ENCODE measurements at regions not wholly inside any gene's neighbourhood (a gene's known extent, or its start where the extent isn't known, plus 50 kb on each side); places are given as distances from the start of the nearest gene placed in this dataset.

DNA sequence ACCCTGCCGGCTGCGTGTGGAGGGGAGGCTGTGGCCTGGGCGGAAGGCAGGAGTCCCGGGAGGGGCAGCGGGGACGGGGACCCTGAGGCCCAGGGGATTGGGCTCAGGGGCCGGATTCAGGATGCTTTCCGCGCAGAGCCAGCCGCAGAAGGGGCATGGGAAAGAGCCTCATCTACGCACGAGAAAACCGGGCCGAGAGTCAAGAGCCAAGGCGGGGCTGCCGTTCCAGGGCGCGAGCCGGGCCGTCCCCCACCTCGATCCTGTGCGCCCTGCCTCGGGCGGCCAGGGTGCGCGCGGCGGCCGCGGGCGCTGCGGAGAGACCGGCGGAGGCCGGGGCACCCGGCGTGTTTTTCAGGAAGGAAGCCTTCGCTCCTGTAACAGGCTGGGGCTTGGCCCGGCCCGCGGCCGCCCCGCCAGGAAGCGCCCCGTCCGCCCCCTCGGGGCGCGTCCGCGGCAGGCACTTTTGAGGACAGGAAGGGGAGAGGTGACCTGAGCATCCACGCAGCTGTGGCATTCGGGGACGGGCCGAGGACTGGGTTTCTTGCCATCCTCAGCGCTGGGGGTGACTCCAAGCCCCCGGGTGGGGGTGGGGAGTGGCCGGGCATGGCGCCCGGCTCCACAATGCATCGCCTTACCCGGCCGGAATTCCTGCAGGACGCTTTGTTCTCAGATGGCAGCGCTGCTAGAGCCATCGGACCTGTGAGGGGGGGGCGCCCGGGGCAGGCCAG, 62.3 kb upstream of the GATA2 start:
- TF ChIP-seq, protein P1, sequence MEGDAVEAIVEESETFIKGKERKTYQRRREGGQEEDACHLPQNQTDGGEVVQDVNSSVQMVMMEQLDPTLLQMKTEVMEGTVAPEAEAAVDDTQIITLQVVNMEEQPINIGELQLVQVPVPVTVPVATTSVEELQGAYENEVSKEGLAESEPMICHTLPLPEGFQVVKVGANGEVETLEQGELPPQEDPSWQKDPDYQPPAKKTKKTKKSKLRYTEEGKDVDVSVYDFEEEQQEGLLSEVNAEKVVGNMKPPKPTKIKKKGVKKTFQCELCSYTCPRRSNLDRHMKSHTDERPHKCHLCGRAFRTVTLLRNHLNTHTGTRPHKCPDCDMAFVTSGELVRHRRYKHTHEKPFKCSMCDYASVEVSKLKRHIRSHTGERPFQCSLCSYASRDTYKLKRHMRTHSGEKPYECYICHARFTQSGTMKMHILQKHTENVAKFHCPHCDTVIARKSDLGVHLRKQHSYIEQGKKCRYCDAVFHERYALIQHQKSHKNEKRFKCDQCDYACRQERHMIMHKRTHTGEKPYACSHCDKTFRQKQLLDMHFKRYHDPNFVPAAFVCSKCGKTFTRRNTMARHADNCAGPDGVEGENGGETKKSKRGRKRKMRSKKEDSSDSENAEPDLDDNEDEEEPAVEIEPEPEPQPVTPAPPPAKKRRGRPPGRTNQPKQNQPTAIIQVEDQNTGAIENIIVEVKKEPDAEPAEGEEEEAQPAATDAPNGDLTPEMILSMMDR (IDR thresholded peaks at IDR 0.05; ENCODE audit: low read depth, low read length) = no peak
- no peak overlapping the region for H3K4me3 ChIP-seq (ENCODE audit: low read depth, low read length)
- no peaks in the 10 kb centered on the region for H3K9me3 ChIP-seq
- H3K4me1 ChIP-seq = no peaks in the 10 kb centered on the region
- H3K27me3 ChIP-seq = no peaks in the 10 kb centered on the region
- no peak for DNase-seq
- no peaks in the 10 kb centered on the region for H3K36me3 ChIP-seq

DNA sequence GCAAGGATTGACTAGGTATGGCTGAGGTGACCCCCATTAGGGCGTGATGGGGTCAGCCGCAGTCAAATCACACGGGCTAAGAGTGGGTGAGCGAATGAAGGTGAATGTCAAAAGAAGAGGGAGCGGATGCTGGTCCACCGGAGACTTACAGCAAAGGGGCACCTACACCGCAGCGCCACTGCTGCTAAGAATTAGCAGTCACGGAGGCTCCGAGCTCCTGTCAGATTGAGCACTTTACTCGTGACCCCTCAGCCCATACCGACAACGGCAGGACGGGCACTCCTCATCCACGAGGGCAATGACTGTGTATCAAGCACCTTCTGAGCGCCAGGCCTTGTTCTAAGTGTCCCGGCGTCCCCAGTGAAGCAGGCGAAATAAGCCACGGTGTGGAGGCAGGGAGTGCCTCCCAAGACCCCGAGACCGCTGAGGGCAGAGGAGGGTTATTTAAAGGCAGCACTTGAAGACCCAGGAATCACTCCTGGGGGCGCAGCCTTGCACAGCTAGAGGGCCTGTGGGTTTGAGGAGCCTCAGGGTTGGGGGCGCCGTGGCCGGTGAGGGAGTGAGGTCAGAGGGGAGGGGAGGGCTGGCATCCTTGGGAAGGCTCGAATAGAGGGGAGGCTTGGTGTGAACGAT, 61.6 kb upstream of the GATA2 start:
- Histone ChIP-seq H3K4me3 (ENCODE audit: low read depth, low read length) (no peak overlapping the region), H3K27me3 (no peaks in the 10 kb centered on the region)
- TF ChIP-seq, protein P1 (IDR thresholded peaks at IDR 0.05; ENCODE audit: low read depth, low read length) = no peak

DNA sequence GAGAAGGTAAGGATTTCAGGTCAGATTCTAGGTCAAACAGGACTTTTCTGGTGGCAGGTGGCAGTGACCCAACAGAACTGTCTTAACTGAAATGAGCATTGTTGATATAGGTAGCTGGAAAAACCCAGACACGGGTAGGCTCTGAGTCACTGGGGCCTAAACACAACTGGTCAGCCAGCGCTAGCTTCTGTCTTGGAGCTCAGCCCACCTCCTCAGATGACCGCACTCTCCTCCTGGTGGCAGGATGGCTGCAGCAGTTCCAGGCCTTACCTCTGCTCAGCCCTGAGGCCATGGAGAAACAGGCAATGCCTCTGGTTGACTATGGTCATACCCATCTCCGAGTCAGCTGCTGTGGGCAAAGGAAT, 61.1 kb upstream of the GATA2 start:
- no peak for DNase-seq
- H3K4me3 ChIP-seq (ENCODE audit: low read depth, low read length) = no peak overlapping the region
- no peaks in the 10 kb centered on the region for H3K36me3 ChIP-seq
- H3K27me3 ChIP-seq = no peaks in the 10 kb centered on the region
- H3K4me1 ChIP-seq = peaks cover 11% of the 10 kb centered on the region
- TF ChIP-seq, protein P1 (IDR thresholded peaks at IDR 0.05; ENCODE audit: low read depth, low read length) = no peak
- H3K9me3 ChIP-seq = no peaks in the 10 kb centered on the region

More for the DNA sequence above, 61.6 kb upstream of the GATA2 start:
- DNase-seq = no peak
- H3K9me3 ChIP-seq = no peaks in the 10 kb centered on the region
- no peaks in the 10 kb centered on the region for H3K36me3 ChIP-seq
- peaks cover 6% of the 10 kb centered on the region for H3K4me1 ChIP-seq

DNA sequence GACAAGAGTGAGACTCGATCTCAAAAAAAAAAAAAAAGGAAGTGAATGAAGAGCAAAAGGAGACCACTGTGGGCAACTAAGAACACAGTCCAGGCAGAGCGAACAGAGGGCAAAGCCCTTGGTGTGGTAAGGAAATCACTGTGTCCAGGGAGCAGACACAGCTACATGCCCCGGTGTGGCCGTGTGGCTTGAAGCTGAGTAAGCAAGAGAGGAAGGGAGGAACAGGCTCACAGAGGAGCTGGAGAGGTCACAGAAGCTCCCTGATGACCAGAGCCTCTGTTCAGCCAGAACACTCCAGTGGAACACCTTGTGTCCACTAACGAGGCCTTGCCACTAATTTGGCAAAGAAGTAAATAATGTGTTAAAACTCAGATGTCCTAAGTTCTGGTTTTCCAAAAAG, 60.6 kb upstream of the GATA2 start:
- Histone ChIP-seq H3K4me3 (ENCODE audit: low read depth, low read length) (no peak overlapping the region), H3K36me3 (no peaks in the 10 kb centered on the region), H3K9me3 (no peaks in the 10 kb centered on the region), H3K27me3 (no peaks in the 10 kb centered on the region), H3K4me1 (peaks cover 16% of the 10 kb centered on the region)
- no peak for DNase-seq
- TF ChIP-seq, protein P1 (IDR thresholded peaks at IDR 0.05; ENCODE audit: low read depth, low read length) = no peak

DNA sequence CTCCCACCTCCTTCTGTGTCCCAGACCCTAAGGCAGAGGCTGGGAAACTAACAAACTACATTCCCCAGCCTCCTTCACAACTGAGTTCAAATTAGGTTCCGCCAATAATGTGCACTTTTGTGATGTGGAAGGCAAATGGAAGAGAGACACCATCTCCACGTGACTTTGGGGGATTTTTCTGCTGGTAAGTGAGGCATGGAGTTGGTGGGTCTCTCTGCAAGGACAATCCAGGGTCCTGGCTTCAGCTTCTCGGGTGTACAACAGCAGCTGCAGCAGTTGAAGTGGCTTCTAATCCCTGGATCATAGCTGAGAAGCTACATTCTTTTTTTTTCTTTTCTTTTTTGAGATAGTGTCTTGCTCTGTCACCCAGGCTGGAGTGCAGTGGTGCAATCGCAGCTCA, 58.9 kb upstream of the GATA2 start:
- TF ChIP-seq, protein P1 (IDR thresholded peaks at IDR 0.05; ENCODE audit: low read depth, low read length) = no peak
- DNase-seq = no peak
- Histone ChIP-seq H3K27me3 (no peaks in the 10 kb centered on the region), H3K4me3 (ENCODE audit: low read depth, low read length) (no peak overlapping the region), H3K4me1 (peaks cover 31% of the 10 kb centered on the region), H3K36me3 (no peaks in the 10 kb centered on the region), H3K9me3 (no peaks in the 10 kb centered on the region)

DNA sequence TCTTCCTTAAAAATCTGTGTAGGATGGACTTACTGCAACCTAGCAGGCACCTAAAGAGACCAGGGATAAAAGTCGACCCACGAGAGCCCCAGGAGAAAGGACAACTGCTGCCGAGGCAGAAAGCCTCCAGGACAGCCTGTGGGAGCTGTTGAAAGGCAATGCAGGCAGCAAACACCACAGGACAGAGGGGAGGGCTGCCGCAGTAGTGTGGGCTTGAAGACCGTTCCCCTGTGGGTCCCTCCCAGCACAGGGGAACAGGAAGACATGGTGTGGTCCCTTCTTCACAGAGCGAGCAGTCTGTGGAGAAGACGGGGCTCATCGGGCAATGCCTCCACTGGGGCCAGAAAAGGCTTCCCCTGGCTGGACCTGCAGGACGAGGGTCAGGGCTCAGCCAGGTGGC, 58.5 kb upstream of the GATA2 start:
- no peak overlapping the region for H3K4me3 ChIP-seq (ENCODE audit: low read depth, low read length)
- no peak for DNase-seq
- TF ChIP-seq, protein P1 (IDR thresholded peaks at IDR 0.05; ENCODE audit: low read depth, low read length) = no peak
- H3K36me3 ChIP-seq = no peaks in the 10 kb centered on the region
- no peaks in the 10 kb centered on the region for H3K27me3 ChIP-seq
- H3K4me1 ChIP-seq = peaks cover 35% of the 10 kb centered on the region
- no peaks in the 10 kb centered on the region for H3K9me3 ChIP-seq
